ENCODE measurements at regions not wholly inside any gene's neighbourhood (a gene's known extent, or its start where the extent isn't known, plus 50 kb on each side); places are given as distances from the start of the nearest gene placed in this dataset.

- no peak for TF ChIP-seq FOXP2 (optimal IDR thresholded peaks at IDR 0.05; ENCODE audit: borderline replicate concordance, extremely low read depth, extremely low read length, insufficient read depth)
- TF ChIP-seq TAF1 (IDR thresholded peaks at IDR 0.05; ENCODE audit: borderline replicate concordance, insufficient read depth, low read length) = no peak
- no peak for TF ChIP-seq POLR2AphosphoS5 (IDR thresholded peaks at IDR 0.05; ENCODE audit: low read depth, low read length)
- no peak for TF ChIP-seq REST (IDR thresholded peaks at IDR 0.05; ENCODE audit: insufficient read depth in 1 of 2, low read depth in 2 of 2, low read length in 2 of 2)
Measured at GRCh38 chr2:16285813-16286510, 345.6 kb downstream of the MYCN start.

DNA sequence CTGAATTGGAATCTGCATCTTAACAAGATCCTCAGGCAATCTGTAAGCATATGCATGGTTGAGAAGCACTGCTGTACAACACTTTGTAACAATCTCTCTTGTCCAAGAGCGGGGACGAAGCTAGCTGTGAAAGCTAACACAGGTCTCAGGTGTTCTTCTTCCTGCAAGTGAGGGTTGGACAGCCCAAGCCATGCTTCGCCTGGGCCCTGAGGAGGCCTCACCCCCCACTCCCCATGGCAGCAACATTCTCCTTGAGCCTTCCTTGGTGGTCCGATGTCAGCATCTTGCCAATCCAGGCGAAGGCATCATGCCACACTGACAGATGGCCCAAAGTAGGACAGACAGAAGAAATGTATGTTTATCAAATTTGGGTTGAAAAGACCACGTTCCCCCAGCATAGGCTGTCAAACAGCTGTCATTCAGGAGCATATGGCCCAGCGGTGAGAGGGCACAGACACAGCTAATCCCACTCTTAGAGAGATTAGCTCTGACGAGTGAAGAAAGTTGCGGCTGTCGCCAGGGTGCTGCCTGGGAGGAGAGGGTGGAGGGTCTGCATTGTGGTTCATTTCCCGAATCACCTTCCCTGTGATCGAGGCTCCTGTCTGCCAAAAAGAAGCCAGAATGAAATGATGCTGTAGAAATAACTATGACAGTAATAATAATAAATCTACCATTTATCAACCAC lies 344.7 kb downstream of the MYCN start:
- no peak for TF ChIP-seq SIN3A (IDR thresholded peaks at IDR 0.05; ENCODE audit: borderline replicate concordance, insufficient read depth, low read length)
- TF ChIP-seq REST (IDR thresholded peaks at IDR 0.05; ENCODE audit: insufficient read depth in 1 of 2, low read depth in 2 of 2, low read length in 2 of 2) = no peak

DNA sequence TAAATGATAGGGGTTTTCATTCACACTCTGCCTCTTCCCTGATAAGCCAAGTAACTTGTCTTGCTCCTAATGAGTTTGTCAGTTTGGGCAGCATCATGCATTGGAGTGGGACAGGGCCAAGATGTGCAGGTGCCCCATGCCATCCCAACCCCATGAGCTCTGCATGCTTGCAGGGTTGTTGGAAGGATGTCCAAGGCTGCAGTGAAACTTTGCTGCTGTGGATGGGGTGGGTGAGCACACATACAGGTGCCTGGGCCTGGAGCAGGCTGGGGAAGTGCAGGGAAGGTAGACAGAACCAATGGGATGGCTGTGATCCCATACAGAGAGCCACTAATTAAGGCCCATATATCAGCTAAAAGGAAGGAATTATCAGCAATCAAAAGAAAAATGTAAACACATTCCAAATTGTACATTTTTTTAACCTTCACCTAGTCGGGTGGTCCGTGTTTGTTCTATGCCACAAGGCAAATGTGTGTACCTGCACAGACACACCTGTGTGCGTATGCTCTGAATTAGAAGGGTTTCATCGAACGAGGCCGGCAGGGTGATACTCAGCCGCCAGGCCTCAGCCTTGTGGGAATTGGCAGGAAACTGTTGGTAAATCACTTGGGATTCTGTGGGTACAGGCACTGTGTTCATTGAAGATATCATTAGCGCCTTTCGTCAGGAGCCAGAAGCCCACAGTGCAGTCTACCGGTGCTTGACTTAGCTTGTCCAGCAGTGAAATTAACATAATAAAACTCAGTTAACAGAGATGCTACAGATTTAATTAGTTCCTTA lies 342.9 kb downstream of the MYCN start:
- TF ChIP-seq REST (IDR thresholded peaks at IDR 0.05; ENCODE audit: insufficient read depth in 1 of 2, low read depth in 2 of 2, low read length in 2 of 2) = no peak
- TF ChIP-seq POLR2AphosphoS5 (IDR thresholded peaks at IDR 0.05; ENCODE audit: low read depth, low read length) = no peak
- no peak for TF ChIP-seq FOXP2 (optimal IDR thresholded peaks at IDR 0.05; ENCODE audit: borderline replicate concordance, extremely low read depth, extremely low read length, insufficient read depth)
- no peak for TF ChIP-seq TAF1 (IDR thresholded peaks at IDR 0.05; ENCODE audit: borderline replicate concordance, insufficient read depth, low read length)
- TF ChIP-seq SIN3A (IDR thresholded peaks at IDR 0.05; ENCODE audit: borderline replicate concordance, insufficient read depth, low read length) = no peak

DNA sequence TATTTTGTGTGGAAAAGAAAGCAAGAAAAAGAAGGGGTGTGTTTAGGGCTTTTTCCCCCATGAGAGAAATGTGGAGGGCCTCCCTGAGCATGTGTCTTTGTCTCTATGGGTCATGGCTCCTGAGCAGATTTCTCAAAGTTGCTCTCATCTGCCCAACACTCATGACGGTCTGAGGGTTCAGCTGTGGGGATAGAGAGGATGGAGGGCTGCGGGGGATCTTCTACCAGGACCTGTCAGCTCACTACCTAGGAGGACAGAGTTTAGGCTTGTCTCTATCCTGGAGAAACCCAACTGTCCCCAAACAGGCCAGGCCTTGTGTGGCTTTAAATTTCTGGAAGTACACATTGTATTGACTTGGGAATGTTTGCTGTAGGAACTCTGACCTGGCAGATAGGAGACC lies 342.2 kb downstream of the MYCN start:
- TF ChIP-seq TAF1 (IDR thresholded peaks at IDR 0.05; ENCODE audit: borderline replicate concordance, insufficient read depth, low read length) = no peak
- TF ChIP-seq SIN3A (IDR thresholded peaks at IDR 0.05; ENCODE audit: borderline replicate concordance, insufficient read depth, low read length) = no peak
- TF ChIP-seq REST (IDR thresholded peaks at IDR 0.05; ENCODE audit: insufficient read depth in 1 of 2, low read depth in 2 of 2, low read length in 2 of 2) = no peak
- TF ChIP-seq POLR2AphosphoS5 (IDR thresholded peaks at IDR 0.05; ENCODE audit: low read depth, low read length) = no peak
- no peak for TF ChIP-seq FOXP2 (optimal IDR thresholded peaks at IDR 0.05; ENCODE audit: borderline replicate concordance, extremely low read depth, extremely low read length, insufficient read depth)
